Upper lobe of left lung (tissue), 6 donors: ENCODE measurements at regions not wholly inside any gene's neighbourhood (a gene's known extent, or its start where the extent isn't known, plus 50 kb on each side); places are given as distances from the start of the nearest gene placed in this dataset.

Source experiments
- ATAC-seq, 2 donors: fragments of 200-7000 bp; cut with Tn5 transposase; one replicate each; pipeline ENCODE4 v1.9.1; 2022; ENCODE audit warnings: mild to moderate bottlenecking in 2 of 2, moderate library complexity in 2 of 2; ENCODE audit not compliant: low FRiP score in 2 of 2
- DNase-seq, 2 donors: peaks; one replicate each; pipeline ENCODE4 v3.0.0-alpha.2; 2019 to 2020
- H3K27ac ChIP-seq, 4 donors: fragments of 200-600 bp; sonication (generic); one replicate each; pipeline ENCODE4 v1.5.1; 2016 to 2019
- H3K27me3 ChIP-seq, 4 donors: fragments of 200-600 bp; sonication (generic); one replicate each; pipeline ENCODE4 v1.5.1; 2017 to 2019
- H3K36me3 ChIP-seq, 4 donors: fragments of 200-600 bp; sonication (generic); one replicate each; pipeline ENCODE4 v1.5.1; 2016 to 2019
- H3K4me1 ChIP-seq, 4 donors: fragments of 200-600 bp; sonication (generic); one replicate each; pipeline ENCODE4 v1.5.1; 2018 to 2019
- H3K4me3 ChIP-seq, 4 donors: fragments of 200-600 bp; sonication (generic); one replicate each; pipeline ENCODE4 v1.5.1; 2017 to 2019; ENCODE audit warnings: mild to moderate bottlenecking in 2 of 4, moderate library complexity in 1 of 4
- H3K9me3 ChIP-seq, 4 donors: fragments of 200-600 bp; sonication (generic); one replicate each; pipeline ENCODE4 v1.5.1; 2018 to 2019
- EP300 ChIP-seq, 4 donors: sonication (generic); formaldehyde crosslinking; IDR thresholded peaks; one replicate each; pipeline ENCODE4 v1.5.1; 2017; ENCODE audit warnings: antibody characterized with exemption in 4 of 4, control low read depth in 2 of 4
- POLR2A ChIP-seq, 4 donors: fragments of 450-650 bp; IDR thresholded peaks; one replicate each; pipeline ENCODE4 v1.5.1; 2016 to 2017; ENCODE audit warnings: antibody characterized with exemption in 4 of 4, mild to moderate bottlenecking in 2 of 4
- POLR2AphosphoS5 ChIP-seq, 2 donors: sonication (generic); formaldehyde crosslinking; IDR thresholded peaks; one replicate each; pipeline ENCODE4 v1.5.1; 2017; ENCODE audit warnings: antibody characterized with exemption in 2 of 2
- WGBS, 2 donors: methylation state at CpG; one replicate each; pipeline ENCODE4 v1.1.5; 2017 to 2018; 5-methylcytosine and 5-hydroxymethylcytosine counted together
- TF ChIP-seq, protein P1 (sequence below), 6 experiments: fragments of 450-650 bp in 4 of 6; fragments of 200-600 bp in 2 of 6; sonication (generic) in 2 of 6; IDR thresholded peaks; one replicate each; pipeline ENCODE4 v1.5.1; 2016 to 2019; ENCODE audit warnings: antibody characterized with exemption in 6 of 6
- donor health status: DM: no; HTN: no; CAD: no; lungs with moderate emphysema.
- donor health status: DM: no; HTN: yes; CAD: no; lungs with severe emphysema.

GRCh38 chr18:43539862-43540261, 262.6 kb upstream of the SYT4 start:
- Histone ChIP-seq H3K4me1 (no peaks in the 10 kb centered on the region), H3K9me3 (no peaks in the 10 kb centered on the region), H3K4me3 (no peak overlapping the region), H3K27ac (no peak overlapping the region), H3K27me3 (no peaks in the 10 kb centered on the region), H3K36me3 (no peaks in the 10 kb centered on the region)
- no peak for ATAC-seq
- DNase-seq, result no peak
- WGBS, 2 donors, result 38 to 55% methylated on average over 1 of the region's 1 CpG
- TF ChIP-seq POLR2AphosphoS5 (IDR thresholded peaks at IDR 0.05) (no peak), EP300 (IDR thresholded peaks at IDR 0.05) (no peak), POLR2A (IDR thresholded peaks at IDR 0.05) (no peak)
- TF ChIP-seq, protein P1, sequence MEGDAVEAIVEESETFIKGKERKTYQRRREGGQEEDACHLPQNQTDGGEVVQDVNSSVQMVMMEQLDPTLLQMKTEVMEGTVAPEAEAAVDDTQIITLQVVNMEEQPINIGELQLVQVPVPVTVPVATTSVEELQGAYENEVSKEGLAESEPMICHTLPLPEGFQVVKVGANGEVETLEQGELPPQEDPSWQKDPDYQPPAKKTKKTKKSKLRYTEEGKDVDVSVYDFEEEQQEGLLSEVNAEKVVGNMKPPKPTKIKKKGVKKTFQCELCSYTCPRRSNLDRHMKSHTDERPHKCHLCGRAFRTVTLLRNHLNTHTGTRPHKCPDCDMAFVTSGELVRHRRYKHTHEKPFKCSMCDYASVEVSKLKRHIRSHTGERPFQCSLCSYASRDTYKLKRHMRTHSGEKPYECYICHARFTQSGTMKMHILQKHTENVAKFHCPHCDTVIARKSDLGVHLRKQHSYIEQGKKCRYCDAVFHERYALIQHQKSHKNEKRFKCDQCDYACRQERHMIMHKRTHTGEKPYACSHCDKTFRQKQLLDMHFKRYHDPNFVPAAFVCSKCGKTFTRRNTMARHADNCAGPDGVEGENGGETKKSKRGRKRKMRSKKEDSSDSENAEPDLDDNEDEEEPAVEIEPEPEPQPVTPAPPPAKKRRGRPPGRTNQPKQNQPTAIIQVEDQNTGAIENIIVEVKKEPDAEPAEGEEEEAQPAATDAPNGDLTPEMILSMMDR (IDR thresholded peaks at IDR 0.05), result no peak

- Histone ChIP-seq H3K27me3 (no peaks in the 10 kb centered on the region), H3K4me3 (no peak overlapping the region), H3K27ac (no peak overlapping the region), H3K36me3 (no peaks in the 10 kb centered on the region), H3K4me1 (no peaks in the 10 kb centered on the region), H3K9me3 (no peaks in the 10 kb centered on the region)
- WGBS, 2 donors, result 80 to 82% methylated on average over 6 of the region's 6 CpGs
- TF ChIP-seq, protein P1 (IDR thresholded peaks at IDR 0.05), result no peak
- TF ChIP-seq EP300 (IDR thresholded peaks at IDR 0.05) (no peak), POLR2AphosphoS5 (IDR thresholded peaks at IDR 0.05) (no peak), POLR2A (IDR thresholded peaks at IDR 0.05) (no peak)
- DNase-seq (no peak), ATAC-seq (no peak)
Measured at GRCh38 chr18:43542016-43542415, 264.7 kb upstream of the SYT4 start.

GRCh38 chr18:43543236-43543635, 265.9 kb upstream of the SYT4 start:
- ATAC-seq (no peak), DNase-seq (no peak)
- Histone ChIP-seq H3K27ac (no peak overlapping the region), H3K4me1 (no peaks in the 10 kb centered on the region), H3K36me3 (no peaks in the 10 kb centered on the region), H3K9me3 (no peaks in the 10 kb centered on the region), H3K27me3 (no peaks in the 10 kb centered on the region), H3K4me3 (no peak overlapping the region)
- 74 to 87% methylated on average over 4 of the region's 4 CpGs for WGBS, 2 donors
- TF ChIP-seq POLR2AphosphoS5 (IDR thresholded peaks at IDR 0.05), result no peak
- no peak for TF ChIP-seq EP300 (IDR thresholded peaks at IDR 0.05)
- TF ChIP-seq, protein P1 (IDR thresholded peaks at IDR 0.05), result no peak
- TF ChIP-seq POLR2A (IDR thresholded peaks at IDR 0.05), result no peak

- Histone ChIP-seq H3K9me3 (no peaks in the 10 kb centered on the region), H3K27ac (no peak overlapping the region), H3K4me1 (no peaks in the 10 kb centered on the region), H3K4me3 (no peak overlapping the region), H3K36me3 (no peaks in the 10 kb centered on the region), H3K27me3 (no peaks in the 10 kb centered on the region)
- no peak for DNase-seq
- no peak for ATAC-seq
- WGBS, 2 donors, result 16 to 46% methylated on average over 1 of the region's 1 CpG
- TF ChIP-seq POLR2AphosphoS5 (IDR thresholded peaks at IDR 0.05) (no peak), POLR2A (IDR thresholded peaks at IDR 0.05) (no peak), EP300 (IDR thresholded peaks at IDR 0.05) (no peak)
- TF ChIP-seq, protein P1 (IDR thresholded peaks at IDR 0.05), result no peak
Measured at GRCh38 chr18:43547456-43547855, 270.2 kb upstream of the SYT4 start.

- DNase-seq, result no peak
- 81 to 94% methylated on average over 2 to 3 of the region's 3 CpGs for WGBS, 2 donors
- H3K27me3 ChIP-seq, result no peaks in the 10 kb centered on the region
- H3K27ac ChIP-seq, result no peak overlapping the region
- no peak overlapping the region for H3K4me3 ChIP-seq
- TF ChIP-seq EP300 (IDR thresholded peaks at IDR 0.05) (no peak), POLR2A (IDR thresholded peaks at IDR 0.05) (no peak), POLR2AphosphoS5 (IDR thresholded peaks at IDR 0.05) (no peak)
- TF ChIP-seq, protein P1 (IDR thresholded peaks at IDR 0.05), result no peak
- no peaks in the 10 kb centered on the region for H3K9me3 ChIP-seq
- H3K4me1 ChIP-seq, result no peaks in the 10 kb centered on the region
- ATAC-seq, result no peak
- H3K36me3 ChIP-seq, result no peaks in the 10 kb centered on the region
Measured at GRCh38 chr18:43559507-43559906, 282.2 kb upstream of the SYT4 start.
